Retinal pigment epithelial cell (primary cell): ENCODE measurements at regions not wholly inside any gene's neighbourhood (a gene's known extent, or its start where the extent isn't known, plus 50 kb on each side); places are given as distances from the start of the nearest gene placed in this dataset.
"Not testable (repeated sequence)": the region's sequence is repeated elsewhere in the genome, so short reads cannot be mapped to it uniquely, and the experiment has no call there.

Source experiments
- DNase-seq: peaks from one replicate; pipeline ENCODE4 v3.0.0-alpha.2; 2010; ENCODE audit warnings: low read depth
- H3K4me3 ChIP-seq: 2 replicates; pipeline ENCODE4 v1.5.1; 2011; ENCODE audit warnings: mild to moderate bottlenecking, low read length, control low read depth, moderate library complexity
- CTCF ChIP-seq: conservative IDR thresholded peaks from 2 replicates; pipeline ENCODE4 v1.5.1; 2011; ENCODE audit warnings: low read depth, low read length, control low read depth, inconsistent platforms

- no peak for TF ChIP-seq CTCF
- DNase-seq, result no peak
- no peak overlapping the region for H3K4me3 ChIP-seq
Observed at GRCh38 chr9:74073897-74074296, 423.2 kb upstream of the RORB start.

- peak; percentile 91 for DNase-seq
Observed at GRCh38 chr9:74078647-74079046, 418.5 kb upstream of the RORB start.

GRCh38 chr9:74080652-74081051 lies 416.5 kb upstream of the RORB start:
- H3K4me3 ChIP-seq, DNase-seq: not testable (repeated sequence)

More at GRCh38 chr9:74078647-74079046, 418.5 kb upstream of the RORB start:
- H3K4me3 ChIP-seq, result no peak overlapping the region
- TF ChIP-seq CTCF, result no peak

- no peak for DNase-seq
- H3K4me3 ChIP-seq, result no peak overlapping the region
- TF ChIP-seq CTCF, result no peak
Observed at GRCh38 chr9:74083681-74084433, 413.3 kb upstream of the RORB start.

GRCh38 chr9:74085384-74086037 lies 411.6 kb upstream of the RORB start:
- DNase-seq, H3K4me3 ChIP-seq: not testable (repeated sequence)

- not testable (repeated sequence) for H3K4me3 ChIP-seq, DNase-seq
Observed at GRCh38 chr9:74090921-74091320, 406.2 kb upstream of the RORB start.

GRCh38 chr9:74092491-74092834 lies 404.7 kb upstream of the RORB start:
- TF ChIP-seq CTCF, result no peak
- H3K4me3 ChIP-seq, result no peak overlapping the region
- DNase-seq, result no peak

- H3K4me3 ChIP-seq, DNase-seq: not testable (repeated sequence)
Observed at GRCh38 chr9:74094037-74094436, 403.1 kb upstream of the RORB start.

- DNase-seq, result no peak
- TF ChIP-seq CTCF, result no peak
- H3K4me3 ChIP-seq, result no peak overlapping the region
Observed at GRCh38 chr9:74094766-74095165, 402.4 kb upstream of the RORB start.
